ENCODE measurements at regions not wholly inside any gene's neighbourhood (a gene's known extent, or its start where the extent isn't known, plus 50 kb on each side); places are given as distances from the start of the nearest gene placed in this dataset.

GRCh38 chr3:115470254-115470653 is 153.1 kb upstream of the GAP43 start:
- no peak for DNase-seq (ENCODE audit: low spot score)

- DNase-seq (ENCODE audit: low spot score), result no peak
These were observed 147.9 kb upstream of the GAP43 start for GRCh38 chr3:115475178-115476041.

- no peak for DNase-seq (ENCODE audit: low spot score)
These were observed 146.8 kb upstream of the GAP43 start for GRCh38 chr3:115476472-115476871.

- DNase-seq (ENCODE audit: low spot score), result no peak
These were observed 145.0 kb upstream of the GAP43 start for GRCh38 chr3:115478359-115478758.

DNA sequence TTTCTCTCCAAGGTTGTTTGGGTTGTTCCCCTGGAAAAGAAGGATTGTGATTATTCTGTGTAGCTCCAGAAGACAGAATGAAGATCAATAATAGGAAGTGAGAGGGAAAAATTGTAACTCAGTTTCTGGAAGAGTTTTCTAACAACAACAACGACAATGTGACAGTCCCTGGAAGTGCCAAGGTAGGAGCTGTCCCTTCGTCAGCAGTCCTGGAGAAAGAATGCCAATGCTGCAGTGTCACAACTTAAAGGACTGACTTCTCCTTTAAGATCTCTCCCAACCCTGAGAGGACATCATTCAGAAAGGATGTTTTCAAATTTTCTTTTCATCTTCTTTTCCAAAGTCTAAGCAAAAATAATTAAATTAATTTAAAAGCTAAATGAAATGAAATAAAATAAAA is 136.4 kb upstream of the GAP43 start:
- no peak for DNase-seq (ENCODE audit: low spot score)

DNA sequence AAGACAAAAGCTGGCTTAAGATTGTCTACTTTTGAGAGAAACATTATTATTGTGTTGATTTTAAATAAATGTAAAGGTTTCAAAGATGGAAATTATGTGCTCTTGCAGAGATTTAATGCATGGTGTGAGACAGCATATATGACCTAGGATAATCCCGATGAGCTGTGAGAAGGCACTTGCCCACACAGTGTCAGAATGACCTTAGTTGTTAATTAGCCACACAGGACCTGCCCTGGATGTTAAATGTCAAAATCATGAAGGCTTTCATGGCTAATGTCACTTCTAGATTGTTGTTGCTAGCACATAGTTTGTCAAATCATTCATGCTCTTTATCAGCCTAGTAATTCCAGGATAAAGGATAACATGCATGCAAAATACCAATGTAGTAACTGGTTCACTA is 135.3 kb upstream of the GAP43 start:
- DNase-seq (ENCODE audit: low spot score), result no peak

DNA sequence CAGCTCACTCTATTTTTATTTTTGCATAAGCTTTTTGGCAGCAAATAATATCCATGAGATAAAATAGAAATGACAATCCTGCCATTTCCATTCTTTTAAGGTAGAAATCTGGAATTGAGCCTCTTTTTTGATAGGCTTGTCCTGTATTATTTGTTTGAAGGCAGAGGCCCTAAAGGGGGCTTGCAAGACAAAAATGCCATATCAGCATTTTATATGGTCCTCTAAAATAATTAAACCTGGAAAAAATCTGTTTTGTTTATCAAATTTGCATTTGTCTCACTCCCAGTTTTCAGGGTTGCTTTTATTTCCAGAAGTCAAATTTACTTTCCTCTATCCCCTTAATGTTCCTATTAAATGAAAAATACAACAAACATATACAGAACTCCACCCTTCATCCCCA is 134.9 kb upstream of the GAP43 start:
- no peak for DNase-seq (ENCODE audit: low spot score)

DNA sequence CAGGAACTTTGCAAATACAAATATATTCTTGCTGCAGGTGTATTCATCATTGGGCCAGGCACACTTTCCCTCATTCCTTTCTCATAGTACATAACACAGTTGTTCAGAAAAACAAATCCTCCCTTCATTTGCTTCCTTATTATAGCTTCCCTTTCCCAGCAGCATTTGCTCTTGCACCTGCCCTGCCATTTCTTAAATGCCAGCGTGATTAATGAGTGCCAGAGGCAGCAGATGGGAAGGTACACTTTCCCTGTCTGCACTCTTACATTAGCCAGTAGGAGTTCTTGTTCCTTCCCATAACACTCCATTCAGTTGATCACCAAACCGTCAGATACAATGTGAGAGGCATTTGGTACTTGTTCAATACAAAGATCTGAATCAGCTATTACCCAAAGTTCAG is 128.5 kb upstream of the GAP43 start:
- no peak for DNase-seq (ENCODE audit: low spot score)

DNA sequence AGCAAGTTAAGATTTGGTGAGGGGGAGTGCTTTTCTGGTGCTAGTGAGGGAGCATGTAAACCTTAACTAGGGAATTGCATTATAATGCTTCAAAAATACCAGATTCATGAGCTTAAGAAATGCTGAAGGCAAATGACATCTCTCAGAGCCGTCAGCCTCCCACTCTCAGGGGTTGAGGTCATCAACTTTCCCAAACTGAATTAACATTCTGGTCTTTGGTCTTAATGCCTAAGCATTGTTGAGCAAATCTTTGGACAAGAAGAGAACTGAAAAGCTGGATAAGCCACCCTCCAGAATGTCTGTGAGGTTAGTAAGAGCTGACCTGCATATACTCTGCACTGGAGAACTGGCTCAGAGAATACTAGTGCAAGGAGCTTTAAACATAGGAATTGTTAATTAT is 124.9 kb upstream of the GAP43 start:
- no peak for DNase-seq (ENCODE audit: low spot score)

DNA sequence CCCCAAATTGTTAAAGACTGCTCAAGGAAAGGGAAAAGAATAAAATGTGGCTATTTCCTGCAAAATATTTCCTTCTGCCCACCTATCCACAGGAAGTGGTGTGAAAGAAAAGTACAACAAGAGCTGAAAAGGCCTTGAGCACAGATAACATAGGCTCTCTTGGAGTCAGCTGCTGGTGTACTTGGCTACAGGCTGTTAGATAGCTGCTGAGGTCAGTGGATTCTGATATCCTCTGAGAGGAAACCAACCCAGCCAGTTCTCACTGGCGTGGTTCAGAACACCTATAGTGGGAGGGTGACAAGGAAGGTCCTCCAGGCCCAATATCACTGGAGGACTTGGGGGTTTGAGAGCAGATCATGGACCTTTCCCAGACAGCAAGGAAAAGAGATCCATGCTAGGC is 124.4 kb upstream of the GAP43 start:
- DNase-seq (ENCODE audit: low spot score), result no peak

DNA sequence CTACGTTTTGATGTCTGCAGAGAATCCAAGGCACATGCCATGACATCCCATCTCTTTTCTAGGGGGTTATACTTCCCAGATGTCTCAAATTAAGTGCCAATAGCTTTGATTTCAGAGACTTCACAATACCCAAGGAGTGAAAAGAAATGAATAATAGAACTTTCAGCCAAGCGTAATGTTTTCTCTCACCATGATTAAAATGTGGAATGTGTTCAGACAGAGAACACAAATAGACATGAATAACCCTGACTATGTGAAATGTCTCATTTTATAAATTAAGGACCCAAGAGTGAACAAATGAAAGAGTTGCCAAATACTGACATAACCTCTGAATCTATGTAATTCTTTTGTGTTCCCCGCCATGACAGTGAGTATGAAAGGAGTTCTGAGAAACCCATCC is 123.6 kb upstream of the GAP43 start:
- no peak for DNase-seq (ENCODE audit: low spot score)

GRCh38 chr3:115500795-115501194 is 122.5 kb upstream of the GAP43 start:
- DNase-seq (ENCODE audit: low spot score), result no peak

DNA sequence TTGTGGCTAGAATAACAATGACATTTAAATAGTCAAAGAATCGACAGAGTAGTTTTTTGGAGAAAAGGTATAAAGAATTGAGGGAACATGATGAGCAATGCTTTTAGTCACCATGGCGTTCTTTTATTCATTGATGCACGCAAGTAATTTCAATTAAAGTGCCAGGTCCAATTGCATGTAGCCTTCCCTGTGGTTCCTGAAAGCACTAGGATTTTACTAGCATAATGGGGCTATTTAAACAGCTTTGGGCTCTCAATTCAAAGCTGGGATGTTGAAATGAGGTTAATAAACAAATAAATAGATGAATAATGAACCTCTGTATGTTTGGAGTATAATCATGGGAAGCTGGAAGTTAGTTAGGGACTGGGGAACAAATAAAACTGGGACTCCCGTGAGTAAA is 121.2 kb upstream of the GAP43 start:
- no peak for DNase-seq (ENCODE audit: low spot score)

- no peak for DNase-seq (ENCODE audit: low spot score)
These were observed 119.9 kb upstream of the GAP43 start for GRCh38 chr3:115503394-115503793.

DNA sequence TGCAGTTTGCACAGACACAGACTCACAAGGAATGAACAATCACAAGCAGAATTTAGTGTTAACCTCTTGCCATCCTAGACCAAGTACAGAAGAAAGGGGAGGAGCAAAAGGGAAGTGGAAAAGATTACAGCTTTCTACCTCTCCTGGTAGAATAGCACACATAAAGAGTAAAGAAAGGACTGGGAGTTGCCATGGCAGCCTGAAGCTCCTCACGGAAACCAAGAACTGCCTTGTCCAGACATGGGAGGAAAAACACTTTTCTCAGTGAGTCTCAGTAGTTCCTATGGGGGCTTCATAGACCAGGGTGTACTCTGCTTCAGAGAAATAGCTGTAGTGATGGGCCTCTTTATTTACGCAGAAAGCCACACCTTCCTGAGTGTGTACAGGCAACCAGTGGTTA is 114.7 kb upstream of the GAP43 start:
- no peak for DNase-seq (ENCODE audit: low spot score)

DNA sequence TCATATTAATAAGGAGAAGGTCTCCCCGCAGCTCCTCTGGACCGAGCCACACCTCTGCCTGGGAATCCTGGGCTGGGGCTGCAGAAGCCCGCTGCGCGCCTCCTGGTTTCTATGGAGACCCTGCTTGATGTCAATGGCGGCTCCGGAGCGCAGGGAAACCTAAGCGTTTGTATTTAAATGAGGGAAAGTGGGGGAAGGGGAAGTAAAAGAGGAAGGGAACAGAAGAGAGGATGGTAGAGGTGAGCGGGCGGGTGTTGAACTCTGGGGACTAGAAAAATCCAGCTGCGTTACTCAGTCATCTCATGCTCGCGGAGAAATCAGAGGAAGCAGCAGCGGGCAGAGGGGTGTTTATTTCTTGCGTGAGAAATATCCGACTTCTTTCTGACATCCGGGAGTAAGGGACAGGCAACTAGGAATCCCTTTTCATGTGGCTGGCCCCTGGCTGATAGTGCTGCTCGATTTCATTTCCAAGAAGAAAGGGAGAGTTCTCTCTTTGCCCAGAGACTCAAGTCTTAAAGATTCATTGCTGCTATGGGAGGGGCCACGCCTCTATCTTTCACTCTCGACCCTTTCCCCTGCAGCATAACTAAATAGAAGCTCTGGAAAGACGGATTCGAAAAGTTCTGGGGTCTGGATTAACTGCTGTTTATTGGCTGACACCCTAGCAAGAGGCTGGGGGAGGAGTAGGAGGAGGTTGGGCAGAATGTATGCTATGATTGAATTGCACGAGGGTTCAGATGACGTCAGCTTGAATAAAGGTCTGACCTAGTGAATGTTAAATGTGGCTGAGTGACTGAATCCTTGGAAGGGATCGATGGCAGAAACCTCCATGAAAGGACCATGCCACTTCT is 110.5 kb upstream of the GAP43 start:
- DNase-seq (ENCODE audit: low spot score), result peak; percentile 27

DNA sequence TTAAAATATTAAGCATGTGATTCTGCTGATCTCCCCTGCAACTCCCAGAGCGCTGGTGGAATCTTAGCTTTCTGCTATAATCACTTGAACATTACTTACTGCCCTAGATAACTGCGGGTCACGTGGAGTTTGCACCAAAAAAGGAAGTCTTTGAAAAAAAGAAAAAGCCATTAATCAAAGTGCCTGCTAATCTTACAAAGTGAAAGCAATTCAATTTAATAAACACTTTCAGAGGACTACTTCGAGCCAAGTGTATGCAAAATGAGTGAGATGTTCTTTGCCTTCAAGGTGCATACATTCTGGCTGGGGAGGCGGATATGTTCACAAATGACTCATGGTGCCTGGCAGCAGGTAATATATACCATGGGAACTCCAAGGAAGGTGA is 109.9 kb upstream of the GAP43 start:
- no peak for DNase-seq (ENCODE audit: low spot score)

- DNase-seq (ENCODE audit: low spot score), result no peak
These were observed 105.8 kb upstream of the GAP43 start for GRCh38 chr3:115517457-115518050.

DNA sequence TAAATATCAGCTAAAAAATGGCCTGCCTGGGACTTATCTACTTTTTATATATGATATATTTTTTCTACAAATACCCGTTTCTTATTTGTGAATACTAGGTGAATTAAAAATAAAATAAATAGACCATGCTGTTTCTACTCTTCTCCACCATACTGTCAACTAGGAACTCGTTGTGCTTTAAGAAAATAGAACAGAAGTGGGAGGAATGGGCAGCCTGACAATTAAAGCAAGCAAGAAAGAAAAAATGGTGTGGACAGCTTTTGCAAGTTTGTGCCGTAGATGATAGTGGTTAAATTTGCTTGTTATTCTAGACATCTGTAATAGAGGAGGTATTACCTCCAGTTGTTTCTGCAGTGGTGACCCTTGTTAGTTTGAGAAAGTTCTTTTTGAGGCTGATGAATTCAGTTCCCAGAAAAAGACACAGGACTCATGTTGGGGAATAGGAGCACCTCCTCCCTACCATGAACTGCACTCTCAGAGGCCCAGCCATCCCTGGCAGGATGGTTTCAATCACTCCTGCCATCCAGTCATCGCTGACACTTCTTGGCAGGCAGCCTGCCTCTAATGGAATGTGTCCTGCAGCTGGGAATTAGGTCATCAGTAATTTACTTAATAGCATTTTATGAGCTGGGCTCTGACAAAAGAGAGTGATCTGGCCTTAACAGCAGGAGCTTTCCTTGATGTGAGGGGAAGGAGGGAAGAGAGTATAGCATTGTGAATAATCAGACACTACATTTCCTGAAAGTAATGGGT is 105.0 kb upstream of the GAP43 start:
- DNase-seq (ENCODE audit: low spot score), result peak; percentile 20

DNA sequence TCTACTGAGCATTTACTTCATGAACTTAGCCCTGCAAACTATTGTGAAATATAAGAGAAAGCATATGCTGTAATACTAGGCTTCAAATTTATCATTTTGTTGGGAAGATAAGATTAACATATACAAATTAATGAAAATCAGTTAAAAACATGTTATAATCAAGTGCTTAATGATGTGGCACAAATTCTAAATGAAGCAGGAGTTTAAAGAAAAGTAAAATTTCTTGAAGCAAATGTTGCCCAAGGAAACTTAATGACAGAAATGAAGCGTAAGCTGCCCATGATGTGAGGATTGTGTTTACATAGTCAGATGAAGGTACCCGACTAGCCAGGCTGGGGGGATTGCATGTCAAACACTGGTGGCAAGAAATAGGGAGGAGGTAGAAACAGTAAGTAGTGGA is 103.1 kb upstream of the GAP43 start:
- no peak for DNase-seq (ENCODE audit: low spot score)

GRCh38 chr3:115520651-115521245 is 102.6 kb upstream of the GAP43 start:
- DNase-seq (ENCODE audit: low spot score), result no peak

DNA sequence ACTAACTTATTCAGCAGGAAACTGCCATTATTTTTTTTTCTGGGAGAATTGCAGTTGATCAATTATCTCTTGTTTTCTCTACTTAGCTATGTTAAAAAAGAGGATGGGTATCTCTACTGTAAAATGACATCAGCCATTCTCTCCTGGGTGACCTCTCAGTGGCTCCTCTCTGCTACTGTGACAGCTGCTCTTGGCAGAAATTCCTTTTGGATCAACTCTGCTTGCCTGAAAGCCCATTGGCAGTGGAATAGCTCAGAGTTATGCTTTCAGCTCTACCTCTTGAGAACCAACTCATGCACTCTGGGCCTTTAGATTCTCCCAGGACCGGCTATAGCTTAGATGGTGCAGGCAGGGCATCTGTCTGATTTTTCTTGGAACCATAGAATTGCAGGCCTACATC is 99.9 kb upstream of the GAP43 start:
- DNase-seq (ENCODE audit: low spot score), result no peak

Measured in mucosa of gallbladder (tissue), 1 donor.